Stimulated activated CD4-positive, alpha-beta T cell treated with anti-CD3 and anti-CD28 coated beads, Interleukin-1b, Interleukin-23, amount 100 ng/mL, for 4 hours (primary cell): ENCODE measurements at regions not wholly inside any gene's neighbourhood (a gene's known extent, or its start where the extent isn't known, plus 50 kb on each side); places are given as distances from the start of the nearest gene placed in this dataset.
"Not testable (repeated sequence)": the region's sequence is repeated elsewhere in the genome, so short reads cannot be mapped to it uniquely, and the experiment has no call there.

Source experiments
- DNase-seq, 2 donors: peaks; one replicate each; pipeline ENCODE4 v3.0.0-alpha.2; 2020; ENCODE audit warnings: low read depth in 2 of 2

DNA sequence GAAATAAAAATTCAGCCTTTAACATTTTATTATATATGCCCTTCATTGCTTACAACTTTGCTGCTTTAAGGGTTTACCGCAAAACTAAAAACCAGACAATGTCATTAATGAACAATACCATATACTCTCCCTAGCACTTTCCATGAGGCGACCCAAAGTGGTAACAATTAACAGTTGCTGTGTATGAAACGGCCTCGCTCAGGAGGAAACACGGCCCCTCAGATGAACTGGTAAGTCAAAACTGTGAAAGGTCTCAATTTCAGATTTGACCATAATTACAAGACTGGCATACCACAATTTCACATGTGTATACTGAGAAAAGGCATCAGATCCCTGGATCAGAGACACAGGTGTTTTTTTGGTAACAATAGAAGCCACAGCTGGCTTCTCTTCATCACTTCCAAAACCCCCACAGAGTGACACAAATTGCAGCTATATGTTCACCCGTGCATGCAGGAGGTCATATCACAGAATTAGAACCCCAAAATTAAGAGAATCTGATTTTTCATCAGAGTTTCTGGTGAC is 611.9 kb upstream of the ADAMTS5 start:
- DNase-seq = no peak

DNA sequence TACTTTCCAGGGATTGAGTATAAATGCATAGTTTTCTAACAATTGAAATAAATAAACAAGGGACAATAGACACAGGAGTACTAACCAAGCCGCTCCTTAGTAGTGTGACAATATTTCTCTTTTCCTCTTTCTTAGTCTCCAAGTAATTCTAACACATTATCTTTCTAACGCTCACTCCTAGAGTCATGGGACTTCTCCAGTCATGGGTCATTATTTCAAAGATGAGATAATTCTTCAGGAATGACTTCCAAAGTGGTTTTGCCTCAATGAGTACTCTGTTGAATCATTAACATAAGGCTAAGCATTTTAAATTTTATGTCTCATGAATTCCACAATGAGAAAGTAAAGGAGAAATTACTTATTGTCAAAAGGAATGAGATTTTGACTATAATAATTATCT is 605.8 kb upstream of the ADAMTS5 start:
- DNase-seq = no peak

DNA sequence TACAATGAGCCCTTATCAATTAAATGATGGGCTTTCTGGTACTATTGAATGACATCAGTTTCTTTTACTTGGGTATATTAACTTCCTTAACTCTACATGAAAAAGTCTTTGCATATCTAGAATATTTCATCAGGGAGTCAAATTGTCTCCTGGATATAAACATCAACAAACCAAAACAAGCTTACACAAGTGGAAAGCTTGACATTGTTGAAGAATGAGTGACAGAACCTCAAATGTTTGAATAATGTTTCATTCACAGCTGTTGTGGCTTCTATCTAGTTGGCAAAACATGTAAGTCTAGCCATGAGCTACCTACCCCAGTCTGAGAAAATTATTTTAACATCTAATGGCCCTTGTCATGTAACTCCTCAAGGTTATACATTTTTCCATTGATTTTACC is 604.8 kb upstream of the ADAMTS5 start:
- DNase-seq = no peak

DNA sequence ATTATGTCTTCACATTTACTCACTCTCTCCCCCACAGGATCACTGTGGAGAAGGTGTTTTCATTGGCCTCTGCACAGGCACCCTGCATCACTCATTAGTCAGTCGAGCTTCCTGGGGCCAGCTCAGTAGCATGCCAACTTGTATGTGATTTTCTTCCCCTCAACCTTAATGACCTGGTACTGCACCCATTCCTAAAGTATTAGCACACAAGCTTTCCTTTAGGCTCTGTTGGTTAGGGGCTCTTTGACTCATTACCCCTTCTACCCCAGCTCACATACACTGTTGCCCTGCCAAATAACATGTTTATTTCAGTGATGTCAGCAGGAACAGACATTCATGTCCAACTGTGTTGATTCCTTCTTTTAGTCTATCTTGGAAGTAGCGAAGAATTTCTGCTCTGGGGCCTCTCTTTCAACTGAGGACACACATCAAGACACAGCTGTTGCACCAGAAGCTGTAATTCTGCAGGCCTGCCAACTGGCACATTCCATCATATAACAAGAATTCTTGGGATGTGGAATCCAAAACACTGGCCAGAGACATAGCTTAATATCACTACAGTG is 603.5 kb upstream of the ADAMTS5 start:
- DNase-seq = no peak

DNA sequence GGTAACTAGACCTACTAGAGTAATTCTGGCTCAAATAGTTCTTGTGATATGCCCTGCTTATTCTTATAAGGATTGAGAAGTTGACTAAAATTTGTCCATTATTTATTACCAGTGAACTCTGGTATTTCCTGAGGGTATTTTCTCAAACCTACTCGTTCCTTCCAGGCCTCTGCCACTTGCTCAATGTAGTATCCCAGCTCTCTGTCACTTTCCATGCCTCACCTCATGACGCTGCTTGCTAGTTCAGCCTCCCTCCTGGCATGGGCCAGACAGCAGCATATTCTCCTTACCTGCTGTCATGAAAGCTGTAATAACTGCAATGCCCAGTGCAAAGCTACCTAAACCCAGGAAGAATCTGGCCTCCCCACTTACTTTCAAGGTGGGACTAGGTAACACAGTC is 602.9 kb upstream of the ADAMTS5 start:
- no peak for DNase-seq

DNA sequence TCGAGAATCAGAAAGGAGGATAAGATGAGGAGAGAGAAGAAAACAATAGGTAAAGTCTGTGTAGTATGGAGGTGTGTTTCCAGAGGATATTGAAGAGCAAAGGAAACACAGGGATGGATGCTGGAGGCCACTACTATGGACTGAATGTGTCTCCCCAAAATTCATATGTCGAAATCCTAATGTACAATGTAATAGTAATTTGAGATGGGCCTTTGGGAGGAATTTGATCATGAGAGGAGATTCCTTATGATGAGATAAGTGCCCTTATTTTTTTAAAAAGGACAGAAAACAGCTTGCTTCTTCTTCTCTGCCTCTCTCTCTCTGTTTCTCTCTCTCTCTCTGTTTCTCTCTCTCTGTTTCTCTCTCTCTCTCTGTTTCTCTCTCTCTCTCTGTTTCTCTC is 602.2 kb upstream of the ADAMTS5 start:
- no peak for DNase-seq

DNA sequence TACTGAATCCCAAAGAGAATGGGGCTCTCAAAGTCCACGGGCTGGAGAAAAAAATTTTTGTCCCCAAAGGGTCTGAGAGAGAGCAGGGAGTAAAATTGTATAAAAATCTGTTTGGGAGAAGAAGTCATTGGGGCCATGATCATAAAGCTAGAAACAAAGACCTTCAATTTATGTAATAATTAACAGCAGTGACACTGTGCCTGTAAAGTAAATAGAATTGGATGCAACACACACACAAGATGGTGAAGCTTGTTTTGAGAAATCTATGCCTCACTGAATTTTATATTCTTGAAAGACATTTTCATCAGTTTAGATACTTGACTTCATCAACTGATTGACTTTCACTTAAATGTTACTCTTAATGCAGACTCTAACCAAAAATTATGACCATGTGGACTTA is 600.5 kb upstream of the ADAMTS5 start:
- DNase-seq = no peak

DNA sequence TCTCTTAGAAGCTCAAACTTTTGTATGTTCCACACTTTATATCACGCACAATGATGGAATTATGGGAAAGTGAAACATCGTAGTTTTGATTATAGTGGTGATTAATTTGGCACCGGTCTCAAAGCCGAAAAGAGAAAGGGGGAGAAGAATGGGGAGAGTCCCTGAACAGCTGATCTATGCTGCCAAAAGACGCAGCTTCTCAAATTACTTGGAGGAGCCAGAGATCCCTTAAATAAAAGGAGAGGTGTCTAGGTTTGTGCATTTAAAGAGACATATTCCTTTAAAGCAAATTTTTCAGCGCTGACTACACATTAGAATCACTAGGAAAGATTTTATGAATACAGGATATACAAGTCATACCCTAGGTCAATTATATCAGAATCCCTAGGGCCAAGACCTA is 599.6 kb upstream of the ADAMTS5 start:
- no peak for DNase-seq

DNA sequence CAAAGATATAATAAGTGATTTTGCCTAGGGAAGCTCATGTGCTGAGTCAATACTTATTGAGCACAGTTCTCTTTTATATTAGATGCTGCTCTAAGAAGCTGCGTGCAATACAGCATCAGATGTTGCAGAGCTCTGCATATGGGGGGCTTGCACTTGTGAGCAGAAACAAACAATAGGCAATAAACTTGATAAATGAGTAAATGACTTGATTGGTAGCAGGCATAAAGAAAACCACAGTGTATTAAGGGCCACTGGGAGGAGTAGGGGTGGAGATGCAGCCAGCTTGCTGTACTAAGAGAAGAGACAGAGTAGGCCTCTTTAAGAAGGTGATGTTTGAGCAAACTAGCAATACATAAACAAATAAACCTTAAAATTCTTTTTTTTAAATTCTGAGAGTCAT is 598.5 kb upstream of the ADAMTS5 start:
- DNase-seq = no peak

DNA sequence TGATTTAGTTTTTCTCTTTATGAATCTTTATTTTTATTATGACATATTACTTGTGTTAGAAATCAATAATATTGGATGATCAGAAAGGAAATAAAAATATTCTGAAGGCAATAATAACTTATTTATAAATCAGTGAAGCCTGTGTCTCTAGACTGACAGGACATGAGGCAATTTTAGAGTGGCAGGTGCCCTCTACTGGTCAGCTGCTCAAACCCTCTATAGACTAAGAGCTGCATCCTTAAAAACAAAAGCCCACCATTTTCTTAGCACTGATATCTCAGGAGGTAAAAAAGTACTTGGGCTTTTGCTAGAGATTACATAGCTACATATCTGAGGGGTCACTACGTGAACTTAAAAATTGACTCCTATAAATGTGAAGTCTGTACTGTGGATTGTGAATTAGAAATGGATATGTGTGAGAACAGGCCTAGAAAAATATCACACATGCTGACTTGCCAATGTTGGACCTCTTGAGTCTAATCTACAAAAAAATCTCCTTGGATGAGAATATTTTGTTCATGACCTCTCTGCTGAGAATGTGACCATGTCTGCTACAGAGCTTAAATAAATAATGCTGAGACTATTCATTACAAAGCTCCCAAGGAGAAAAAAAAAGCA is 597.9 kb upstream of the ADAMTS5 start:
- no peak for DNase-seq

DNA sequence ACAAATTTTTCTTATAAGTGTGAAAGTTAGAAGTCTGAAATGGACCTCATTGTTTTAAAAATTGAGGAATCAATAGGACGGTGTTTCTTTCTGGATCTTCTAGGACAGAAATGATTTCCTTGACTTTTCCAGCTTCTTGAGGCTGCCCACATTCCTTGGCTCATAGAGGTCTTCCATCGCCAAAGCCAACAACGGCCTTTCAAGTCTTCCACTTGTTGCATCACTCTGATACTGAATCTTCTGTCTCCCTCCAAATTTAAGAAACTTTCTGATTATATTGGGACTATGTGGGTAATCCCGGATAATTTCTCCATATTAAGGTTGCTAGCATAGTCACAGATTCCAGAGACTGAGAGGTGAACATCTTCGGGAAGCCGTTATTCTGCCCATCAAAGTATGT is 595.4 kb upstream of the ADAMTS5 start:
- no peak for DNase-seq

DNA sequence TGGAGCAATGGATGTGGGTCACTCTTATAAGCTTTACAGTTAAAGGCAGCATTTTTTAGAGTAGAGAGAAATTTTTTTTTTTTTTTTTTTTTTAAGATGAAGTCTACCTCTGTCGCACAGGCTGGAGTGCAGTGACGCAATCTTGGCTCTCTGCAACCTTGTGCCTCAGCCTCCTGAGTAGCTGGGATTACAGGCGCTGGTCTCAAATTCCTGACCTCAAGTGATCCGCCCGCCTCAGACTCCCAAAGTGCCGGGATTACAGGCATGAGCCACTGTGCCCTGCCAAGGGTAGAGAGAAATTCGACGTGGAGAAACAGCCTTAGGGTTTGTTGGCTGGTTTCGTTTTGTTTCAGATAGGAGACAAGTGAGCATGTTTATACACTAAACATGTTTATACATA is 594.2 kb upstream of the ADAMTS5 start:
- no peak for DNase-seq

DNA sequence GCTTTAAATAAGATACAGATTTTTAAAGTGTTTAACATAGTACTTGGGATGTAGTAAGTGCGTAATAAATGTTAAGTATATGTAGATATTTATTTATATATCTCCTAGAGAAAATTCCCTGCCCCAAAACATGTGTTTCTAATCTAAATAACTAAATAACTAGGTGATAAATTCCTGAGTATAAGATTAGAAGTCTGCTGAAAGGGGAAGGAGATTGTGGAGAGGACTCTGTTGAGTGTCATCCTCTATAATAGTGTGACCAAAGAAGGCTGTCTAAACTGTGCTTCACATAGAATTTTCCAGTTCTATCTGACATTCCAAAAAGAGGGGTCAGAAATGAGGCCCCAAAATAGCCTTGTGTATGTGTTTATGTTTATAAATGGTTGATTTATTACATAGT is 590.5 kb upstream of the ADAMTS5 start:
- DNase-seq = no peak

DNA sequence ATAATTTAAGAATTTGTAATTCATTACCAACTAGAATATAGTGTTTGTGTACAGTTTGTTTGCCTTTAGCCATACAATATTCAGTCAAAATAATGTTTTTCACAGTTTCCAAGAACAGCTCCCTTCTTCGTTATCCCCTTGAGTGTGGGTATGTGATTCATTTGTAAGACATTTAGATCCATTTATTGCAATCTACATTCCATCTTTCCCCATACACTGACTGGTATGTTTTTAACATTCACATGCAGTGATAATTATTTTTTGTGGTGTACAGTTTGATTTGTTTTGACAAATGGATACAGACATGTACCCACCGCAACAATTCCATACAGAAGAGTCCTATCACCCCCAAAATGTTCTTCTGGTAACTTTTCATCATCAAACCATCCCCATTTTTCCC is 589.1 kb upstream of the ADAMTS5 start:
- DNase-seq = no peak

DNA sequence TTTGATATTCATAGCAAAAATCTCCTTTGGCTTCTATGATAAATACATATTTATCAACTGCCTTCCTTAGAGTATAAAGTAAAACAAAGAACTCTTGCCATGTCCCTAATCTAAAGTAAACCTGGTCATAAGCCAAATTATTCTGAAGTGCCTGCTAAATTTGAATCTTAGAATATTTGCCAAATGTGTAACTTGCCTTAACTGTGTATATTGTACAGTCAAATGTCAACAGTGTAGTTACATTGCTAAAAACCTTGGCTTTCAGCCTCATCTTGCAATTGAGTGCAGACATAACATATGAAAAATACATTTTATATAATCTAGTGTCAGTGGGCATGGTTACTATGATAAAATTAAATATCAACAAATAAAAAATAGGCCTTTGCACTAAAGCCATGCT is 583.4 kb upstream of the ADAMTS5 start:
- no peak for DNase-seq

DNA sequence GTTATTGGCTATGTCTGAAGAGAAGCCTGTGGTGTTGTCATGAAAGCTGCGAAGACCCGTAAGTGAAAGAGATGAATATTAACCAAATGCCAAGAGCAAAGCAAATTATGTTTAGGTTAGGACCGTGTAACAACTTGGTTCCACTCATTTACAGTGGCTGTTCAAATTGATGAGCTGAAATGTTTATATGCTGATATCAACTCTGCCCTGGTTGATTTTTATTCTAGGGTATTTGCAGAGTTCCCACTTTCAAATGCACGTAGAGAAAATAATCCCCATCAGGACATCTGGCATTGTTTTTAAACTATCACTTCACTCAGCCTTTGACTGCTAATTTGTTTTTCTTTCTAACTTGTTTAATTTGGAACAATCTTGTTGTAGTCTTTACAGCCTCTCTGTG is 581.6 kb upstream of the ADAMTS5 start:
- no peak for DNase-seq

DNA sequence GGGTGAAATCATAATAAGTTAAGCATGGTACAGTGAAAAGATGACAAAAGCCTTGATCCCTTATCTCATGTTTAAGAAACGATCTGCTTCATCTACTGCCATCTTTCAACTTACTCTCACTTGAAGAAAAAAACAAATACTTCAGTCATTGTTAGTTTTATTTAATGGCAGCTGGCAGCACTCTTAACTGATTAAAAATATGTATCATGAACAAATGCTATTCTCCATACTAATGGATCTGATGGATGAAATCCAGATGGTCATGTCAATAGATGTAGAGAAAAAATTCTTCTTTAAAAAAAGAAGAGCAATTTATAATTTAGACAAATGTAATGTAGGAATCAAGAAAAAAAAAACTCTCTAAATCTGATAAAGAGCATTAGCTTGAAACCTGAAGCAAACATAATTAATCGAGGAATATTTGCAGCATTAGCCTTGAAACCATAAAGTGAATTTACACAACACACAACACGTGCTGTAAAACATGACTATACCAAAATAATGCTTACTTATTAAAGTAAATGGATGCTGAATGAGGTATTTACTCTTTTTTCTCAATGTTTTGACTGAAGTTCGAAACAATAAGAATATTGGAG is 579.0 kb upstream of the ADAMTS5 start:
- DNase-seq = no peak

DNA sequence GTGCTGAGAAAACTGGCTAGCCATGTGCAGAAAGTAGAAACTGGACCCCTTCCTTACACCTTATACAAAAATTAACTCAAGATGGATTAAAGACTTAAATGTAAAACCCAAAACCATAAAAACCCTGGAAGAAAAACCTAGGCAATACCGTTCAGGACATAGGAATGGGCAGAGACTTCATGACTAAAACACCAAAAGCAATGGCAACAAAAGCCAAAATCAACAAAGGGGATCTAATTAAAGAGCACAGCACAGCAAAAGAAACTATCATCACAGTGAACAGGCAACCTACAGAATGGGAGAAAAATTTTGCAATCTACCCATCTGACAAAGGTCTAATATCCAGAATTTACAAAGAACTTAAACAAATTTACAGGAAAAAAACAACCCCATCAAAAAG is 575.2 kb upstream of the ADAMTS5 start:
- not testable (repeated sequence) for DNase-seq

DNA sequence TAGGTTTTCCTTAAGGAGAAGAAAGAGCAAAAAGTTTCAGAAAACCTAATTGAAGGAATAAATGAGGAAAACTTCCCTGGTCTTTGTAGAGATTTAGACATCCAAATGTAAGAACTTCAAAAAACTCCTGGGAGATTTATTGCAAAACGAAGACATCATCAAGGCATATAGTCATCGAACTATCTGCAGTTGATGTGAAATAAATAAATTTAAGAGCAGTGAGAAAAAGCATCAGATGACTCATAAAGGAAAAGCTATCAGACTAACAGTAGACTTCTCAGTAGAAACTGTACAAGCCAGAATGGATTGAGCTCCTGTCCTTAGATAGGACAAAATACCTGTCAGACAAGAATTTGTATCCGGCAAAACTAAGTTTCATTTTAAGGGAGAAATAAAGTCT is 569.4 kb upstream of the ADAMTS5 start:
- DNase-seq = no peak

DNA sequence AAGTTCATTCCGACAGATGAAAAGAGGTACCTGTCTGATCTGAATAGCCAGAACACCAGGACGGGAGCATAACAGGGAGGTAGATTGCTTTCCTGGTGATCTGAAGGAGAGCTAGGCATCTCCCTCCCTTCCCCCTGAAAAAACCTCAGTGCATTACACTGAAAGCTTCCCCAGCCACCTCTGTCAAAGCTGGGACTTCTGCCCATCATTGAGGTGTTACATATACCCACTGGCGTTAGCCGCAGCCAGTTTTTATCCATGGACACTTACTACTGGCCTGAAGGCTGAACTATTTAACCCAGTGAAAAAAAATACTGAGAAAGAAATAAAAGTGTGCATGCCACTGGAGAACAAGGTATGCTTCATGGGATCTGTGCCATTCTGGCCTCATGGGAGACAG is 568.3 kb upstream of the ADAMTS5 start:
- DNase-seq = no peak

DNA sequence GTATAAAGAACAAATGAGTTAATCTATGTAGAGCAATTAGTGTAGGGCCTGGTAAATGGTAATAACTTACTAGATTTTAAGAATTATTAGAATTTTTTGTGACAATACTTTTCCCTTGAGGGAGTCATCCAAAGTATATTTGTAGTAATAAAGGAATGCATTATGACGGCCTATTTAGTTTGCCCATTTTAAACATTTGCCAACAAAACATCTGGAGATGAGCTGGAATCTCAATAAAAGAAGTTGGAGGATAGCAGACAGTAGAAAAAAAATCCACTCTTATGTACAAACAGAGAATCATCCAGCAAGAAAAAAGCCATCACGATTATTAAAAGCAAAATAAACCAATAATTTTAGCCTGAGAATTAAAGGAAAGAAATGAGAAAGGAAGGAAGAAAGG is 567.3 kb upstream of the ADAMTS5 start:
- no peak for DNase-seq

DNA sequence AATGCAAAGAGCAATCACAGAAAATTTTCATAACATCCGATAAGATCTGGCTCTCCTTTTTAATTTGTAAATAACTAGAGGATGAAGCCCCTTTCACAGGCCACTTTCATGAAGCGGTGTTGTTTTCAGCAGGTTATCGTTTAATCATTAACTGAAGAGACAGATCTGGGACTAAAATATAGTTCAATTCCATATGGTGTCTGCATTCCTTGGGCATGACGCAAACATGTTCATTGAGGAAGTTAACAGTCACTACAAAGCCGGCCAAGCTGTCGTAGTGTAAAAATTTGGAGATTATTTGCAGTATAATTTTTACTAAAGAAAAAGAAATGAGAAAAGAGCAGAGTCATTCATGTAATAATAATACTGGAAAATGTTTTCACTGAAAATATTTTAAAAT is 565.2 kb upstream of the ADAMTS5 start:
- no peak for DNase-seq

DNA sequence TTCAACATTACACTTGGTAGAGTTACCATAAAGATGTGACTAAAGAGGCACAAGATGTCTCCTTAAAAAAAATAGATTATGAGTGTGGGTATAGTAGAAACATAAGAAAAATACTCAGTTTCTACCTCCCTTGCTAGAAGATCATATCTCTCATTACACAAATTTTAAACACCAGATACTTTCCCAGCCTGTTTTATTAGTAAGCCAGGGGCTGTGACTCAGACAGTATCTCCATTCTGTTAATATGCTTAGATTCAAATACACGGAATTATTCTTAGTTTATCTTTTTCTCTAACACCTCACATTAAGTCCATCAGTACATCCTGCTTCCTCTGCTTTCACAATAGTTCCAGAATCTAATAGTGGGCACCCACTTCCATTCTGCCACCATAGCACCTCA is 561.8 kb upstream of the ADAMTS5 start:
- no peak for DNase-seq

DNA sequence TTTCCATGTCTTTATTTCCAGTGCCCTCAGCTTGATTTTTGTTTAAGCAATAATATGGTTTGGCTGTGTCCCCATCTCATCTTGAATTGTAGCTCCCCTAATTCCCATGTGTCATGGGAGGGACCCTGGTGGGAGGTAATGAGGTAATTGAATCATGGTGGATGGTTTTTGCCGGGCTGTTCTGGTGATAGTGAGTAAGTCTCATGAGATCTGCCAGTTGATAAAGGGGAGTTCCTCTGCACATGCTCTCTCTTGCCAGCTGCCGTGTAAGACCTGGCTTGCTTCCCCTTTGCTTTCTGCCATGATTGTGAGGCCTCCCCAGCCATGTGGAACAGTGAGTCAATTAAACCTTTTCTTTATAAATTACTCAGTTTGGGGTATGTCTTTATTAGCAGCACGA is 559.6 kb upstream of the ADAMTS5 start:
- no peak for DNase-seq
